PFSK-1 (cell line): ENCODE measurements at regions not wholly inside any gene's neighbourhood (a gene's known extent, or its start where the extent isn't known, plus 50 kb on each side); places are given as distances from the start of the nearest gene placed in this dataset.

Experiments used
- FOXP2 ChIP-seq: optimal IDR thresholded peaks from 2 replicates; pipeline ENCODE3; 2011; ENCODE audit warnings: borderline replicate concordance, control low read depth, inconsistent platforms; ENCODE audit not compliant: insufficient read depth; ENCODE audit errors: extremely low read length, extremely low read depth
- POLR2AphosphoS5 ChIP-seq: IDR thresholded peaks from 2 replicates; pipeline ENCODE4 v1.6.1; 2012; ENCODE audit warnings: low read depth, mild to moderate bottlenecking, control low read depth, low read length, moderate library complexity
- REST ChIP-seq, 2 experiments: IDR thresholded peaks; 2 replicates each; pipeline versions ENCODE4 v1.6.1 to v1.8.0; 2011 to 2012; ENCODE audit warnings: low read depth in 2 of 2, low read length in 2 of 2, control low read depth in 1 of 2, inconsistent platforms in 1 of 2, mild to moderate bottlenecking in 1 of 2, moderate library complexity in 1 of 2; ENCODE audit not compliant: insufficient read depth in 1 of 2
- SIN3A ChIP-seq: IDR thresholded peaks from 2 replicates; pipeline ENCODE4 v1.6.1; 2012; ENCODE audit warnings: mild to moderate bottlenecking, low read length, moderate library complexity, borderline replicate concordance; ENCODE audit not compliant: insufficient read depth
- TAF1 ChIP-seq: IDR thresholded peaks from 2 replicates; pipeline ENCODE4 v1.6.1; 2012; ENCODE audit warnings: low read length, control low read depth, borderline replicate concordance; ENCODE audit not compliant: insufficient read depth

- TF ChIP-seq TAF1 = no peak
- TF ChIP-seq REST (IDR thresholded peaks at IDR 0.05; ENCODE audit: insufficient read depth in 1 of 2, low read depth in 2 of 2, low read length in 2 of 2) = no peak
- TF ChIP-seq SIN3A = no peak
- no peak for TF ChIP-seq POLR2AphosphoS5
- TF ChIP-seq FOXP2 = no peak
Observed at GRCh38 chr12:115416869-115417268, 732.9 kb upstream of the TBX3 start.

GRCh38 chr12:115413626-115414025, 729.7 kb upstream of the TBX3 start:
- no peak for TF ChIP-seq POLR2AphosphoS5
- TF ChIP-seq TAF1 = no peak
- TF ChIP-seq REST (IDR thresholded peaks at IDR 0.05; ENCODE audit: insufficient read depth in 1 of 2, low read depth in 2 of 2, low read length in 2 of 2) = no peak
- TF ChIP-seq FOXP2 = no peak
- TF ChIP-seq SIN3A = no peak

- no peak for TF ChIP-seq REST (IDR thresholded peaks at IDR 0.05; ENCODE audit: insufficient read depth in 1 of 2, low read depth in 2 of 2, low read length in 2 of 2)
- no peak for TF ChIP-seq SIN3A
- TF ChIP-seq FOXP2 = no peak
- TF ChIP-seq TAF1 = no peak
- TF ChIP-seq POLR2AphosphoS5 = no peak
Observed at GRCh38 chr12:115412831-115413230, 728.9 kb upstream of the TBX3 start.

- no peak for TF ChIP-seq SIN3A
- TF ChIP-seq FOXP2 = no peak
- no peak for TF ChIP-seq POLR2AphosphoS5
- no peak for TF ChIP-seq TAF1
- TF ChIP-seq REST (IDR thresholded peaks at IDR 0.05; ENCODE audit: insufficient read depth in 1 of 2, low read depth in 2 of 2, low read length in 2 of 2) = no peak
Observed at GRCh38 chr12:115411121-115411520, 727.1 kb upstream of the TBX3 start.

GRCh38 chr12:115408642-115409041, 724.7 kb upstream of the TBX3 start:
- no peak for TF ChIP-seq SIN3A
- no peak for TF ChIP-seq TAF1
- no peak for TF ChIP-seq REST (IDR thresholded peaks at IDR 0.05; ENCODE audit: insufficient read depth in 1 of 2, low read depth in 2 of 2, low read length in 2 of 2)
- no peak for TF ChIP-seq POLR2AphosphoS5
- TF ChIP-seq FOXP2 = no peak
